HG03354 (cell line): ENCODE measurements at regions not wholly inside any gene's neighbourhood (a gene's known extent, or its start where the extent isn't known, plus 50 kb on each side); places are given as distances from the start of the nearest gene placed in this dataset.
"Not testable (repeated sequence)": the region's sequence is repeated elsewhere in the genome, so short reads cannot be mapped to it uniquely, and the experiment has no call there.

Source experiments
- ATAC-seq: cut with Tn5 transposase; IDR thresholded peaks from one replicate; pipeline ENCODE4 v1.9.1; 2021; ENCODE audit warnings: mild to moderate bottlenecking; ENCODE audit not compliant: unreplicated experiment, poor library complexity, severe bottlenecking

- ATAC-seq: peak; percentile 63
These were observed 472.1 kb downstream of the DMRT2 start for GRCh38 chr9:1522219-1522767.

- no peak for ATAC-seq
These were observed 478.3 kb downstream of the DMRT2 start for GRCh38 chr9:1528456-1528855.

GRCh38 chr9:1530696-1531095 lies 480.5 kb downstream of the DMRT2 start:
- ATAC-seq: no peak

- ATAC-seq: no peak
These were observed 481.3 kb downstream of the DMRT2 start for GRCh38 chr9:1531424-1531823.

GRCh38 chr9:1532171-1532570 lies 482.0 kb downstream of the DMRT2 start:
- ATAC-seq: no peak

GRCh38 chr9:1535051-1535450 lies 480.1 kb upstream of the SMARCA2 start:
- ATAC-seq: peak; percentile 46

- ATAC-seq: no peak
These were observed 479.5 kb upstream of the SMARCA2 start for GRCh38 chr9:1535599-1535998.

- ATAC-seq: peak; percentile 73
These were observed 478.5 kb upstream of the SMARCA2 start for GRCh38 chr9:1536522-1537170.

- no peak for ATAC-seq
These were observed 476.8 kb upstream of the SMARCA2 start for GRCh38 chr9:1538301-1538700.

- no peak for ATAC-seq
These were observed 475.9 kb upstream of the SMARCA2 start for GRCh38 chr9:1539216-1539615.

GRCh38 chr9:1550636-1551035 lies 464.5 kb upstream of the SMARCA2 start:
- ATAC-seq: no peak

GRCh38 chr9:1554081-1555035 lies 460.8 kb upstream of the SMARCA2 start:
- ATAC-seq: peak; percentile 90

GRCh38 chr9:1558666-1559065 lies 456.5 kb upstream of the SMARCA2 start:
- not testable (repeated sequence) for ATAC-seq

GRCh38 chr9:1575939-1576338 lies 439.2 kb upstream of the SMARCA2 start:
- no peak for ATAC-seq

- ATAC-seq: peak; percentile 97
These were observed 434.9 kb upstream of the SMARCA2 start for GRCh38 chr9:1580215-1580614.

GRCh38 chr9:1581926-1582325 lies 433.2 kb upstream of the SMARCA2 start:
- no peak for ATAC-seq

GRCh38 chr9:1591310-1591709 lies 423.8 kb upstream of the SMARCA2 start:
- no peak for ATAC-seq

GRCh38 chr9:1598270-1598669 lies 416.9 kb upstream of the SMARCA2 start:
- no peak for ATAC-seq

- no peak for ATAC-seq
These were observed 415.2 kb upstream of the SMARCA2 start for GRCh38 chr9:1599961-1600360.

GRCh38 chr9:1604942-1605560 lies 410.1 kb upstream of the SMARCA2 start:
- peak; percentile 84 for ATAC-seq
